Trophoblast cell (in vitro differentiated cells and primary cell): ENCODE measurements at regions not wholly inside any gene's neighbourhood (a gene's known extent, or its start where the extent isn't known, plus 50 kb on each side); places are given as distances from the start of the nearest gene placed in this dataset.

Experiments
- DNase-seq, 2 donors: peaks; one replicate each; pipeline ENCODE4 v3.0.0-alpha.2; 2016
- H2AFZ ChIP-seq: 2 replicates; pipeline ENCODE4 v1.6.1; 2013; ENCODE audit warnings: low read length, moderate library complexity, mild to moderate bottlenecking; ENCODE audit not compliant: insufficient read depth, poor library complexity
- H2AK5ac ChIP-seq: 2 replicates; pipeline ENCODE4 v1.6.1; 2013; ENCODE audit warnings: mild to moderate bottlenecking, low read length
- H2BK120ac ChIP-seq: 2 replicates; pipeline ENCODE4 v1.6.1; 2013; ENCODE audit warnings: low read length, mild to moderate bottlenecking, moderate library complexity; ENCODE audit not compliant: insufficient read depth, poor library complexity
- H2BK12ac ChIP-seq: 2 replicates; pipeline ENCODE4 v1.6.1; 2013; ENCODE audit warnings: mild to moderate bottlenecking, low read length, moderate library complexity
- H2BK5ac ChIP-seq: 2 replicates; pipeline ENCODE4 v1.6.1; 2013; ENCODE audit warnings: low read length, low read depth, moderate library complexity, mild to moderate bottlenecking; ENCODE audit not compliant: poor library complexity
- H3K14ac ChIP-seq: 2 replicates; pipeline ENCODE4 v1.6.1; 2013; ENCODE audit warnings: mild to moderate bottlenecking, low read length
- H3K18ac ChIP-seq: 2 replicates; pipeline ENCODE4 v1.6.1; 2013; ENCODE audit warnings: mild to moderate bottlenecking, low read length
- H3K23ac ChIP-seq: 2 replicates; pipeline ENCODE4 v1.6.1; 2013; ENCODE audit warnings: low read length
- H3K27ac ChIP-seq: 2 replicates; pipeline ENCODE4 v1.5.1; 2013; ENCODE audit warnings: low read depth, mild to moderate bottlenecking, inconsistent platforms, low read length, moderate library complexity
- H3K27me3 ChIP-seq: 2 replicates; pipeline ENCODE4 v1.6.1; 2013; ENCODE audit warnings: inconsistent platforms, mild to moderate bottlenecking, low read length, moderate library complexity; ENCODE audit not compliant: insufficient read depth
- H3K36me3 ChIP-seq, 2 experiments: 1 replicate in 1 of 2; 2 replicates in 1 of 2; pipeline ENCODE4 v1.6.1; 2013; ENCODE audit warnings: low read length in 2 of 2, mild to moderate bottlenecking in 2 of 2, moderate library complexity in 1 of 2; ENCODE audit not compliant: insufficient read depth in 2 of 2, control insufficient read depth in 1 of 2
- H3K4ac ChIP-seq: 2 replicates; pipeline ENCODE4 v1.6.1; 2013; ENCODE audit warnings: low read depth, mild to moderate bottlenecking, low read length, moderate library complexity
- H3K4me1 ChIP-seq, 2 experiments: 1 replicate in 1 of 2; 2 replicates in 1 of 2; pipeline ENCODE4 v1.6.1; 2013; ENCODE audit warnings: low read length in 2 of 2, mild to moderate bottlenecking in 2 of 2, moderate library complexity in 1 of 2; ENCODE audit not compliant: insufficient read depth in 2 of 2, control insufficient read depth in 1 of 2
- H3K4me2 ChIP-seq: 2 replicates; pipeline ENCODE4 v1.6.1; 2013; ENCODE audit warnings: inconsistent platforms, mild to moderate bottlenecking, low read length, moderate library complexity
- H3K4me3 ChIP-seq: 2 replicates; pipeline ENCODE4 v1.5.1; 2013; ENCODE audit warnings: mild to moderate bottlenecking, low read depth, low read length, inconsistent platforms
- H3K79me1 ChIP-seq: one replicate; pipeline ENCODE4 v1.6.1; 2013; ENCODE audit warnings: low read length
- H3K79me2 ChIP-seq: 2 replicates; pipeline ENCODE4 v1.6.1; 2013; ENCODE audit warnings: low read length, mild to moderate bottlenecking; ENCODE audit not compliant: control insufficient read depth, insufficient read depth, poor library complexity
- H3K9ac ChIP-seq: 2 replicates; pipeline ENCODE4 v1.6.1; 2013; ENCODE audit warnings: mild to moderate bottlenecking, low read length
- H3K9me3 ChIP-seq: 2 replicates; pipeline ENCODE4 v1.6.1; 2013; ENCODE audit warnings: low read depth, mild to moderate bottlenecking, control low read depth, inconsistent platforms, low read length; ENCODE audit not compliant: insufficient read depth
- H4K12ac ChIP-seq: 2 replicates; pipeline ENCODE4 v1.6.1; 2013; ENCODE audit warnings: low read depth, mild to moderate bottlenecking, low read length, moderate library complexity
- H4K8ac ChIP-seq: 2 replicates; pipeline ENCODE4 v1.6.1; 2013; ENCODE audit warnings: low read depth, mild to moderate bottlenecking, low read length, moderate library complexity
- H4K91ac ChIP-seq: one replicate; pipeline ENCODE4 v1.6.1; 2013; ENCODE audit warnings: low read depth, mild to moderate bottlenecking, low read length, moderate library complexity
- WGBS: extraction: QIAGEN DNeasy Blood & Tissue Kit; methylation state at CpG from one replicate; pipeline ENCODE4 v1.1.7; 2013; ENCODE audit warnings: missing lambda C conversion rate; ENCODE audit not compliant: insufficient read length, insufficient coverage; ENCODE audit errors: extremely low coverage; 5-methylcytosine and 5-hydroxymethylcytosine counted together

DNA sequence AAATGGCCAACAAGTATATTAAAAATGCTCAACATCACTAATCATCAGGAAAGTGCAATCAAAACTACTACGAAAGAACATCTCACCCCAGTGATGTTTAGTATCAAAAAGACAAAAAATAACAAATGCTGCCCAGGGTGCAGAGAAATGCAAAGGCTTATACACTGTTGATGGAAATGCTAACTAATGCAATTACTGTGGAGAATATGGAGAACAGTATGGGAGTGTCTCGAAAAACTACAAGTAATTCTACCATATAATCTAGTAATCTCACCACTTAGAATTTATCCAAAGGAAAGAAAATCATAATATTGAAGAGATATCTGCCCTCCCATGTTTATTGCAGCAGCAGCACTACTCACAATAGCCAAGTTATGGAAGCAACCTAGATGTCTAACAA lies 246.5 kb upstream of the VLDLR start:
- Histone ChIP-seq H2BK5ac (no peak overlapping the region), H3K27me3 (no peaks in the 10 kb centered on the region), H3K4ac (no peak overlapping the region), H3K9me3 (peaks cover 2% of the 10 kb centered on the region), H2BK12ac (no peak overlapping the region), H3K14ac (no peak overlapping the region), H2AK5ac (no peak overlapping the region), H3K9ac (no peak overlapping the region), H2AFZ (no peak overlapping the region), H3K79me1 (no peaks in the 10 kb centered on the region), H3K4me2 (no peak overlapping the region), H3K4me3 (no peak overlapping the region), H3K23ac (no peak overlapping the region), H4K8ac (no peak overlapping the region), H4K12ac (no peak overlapping the region), H2BK120ac (no peak overlapping the region), H3K27ac (no peak overlapping the region), H3K4me1 (peaks cover 0 to 2% of the 10 kb centered on the region in 2 experiments), H3K36me3 (no peaks in the 10 kb centered on the region), H3K18ac (no peak overlapping the region), H3K79me2 (no peaks in the 10 kb centered on the region), H4K91ac (no peak overlapping the region)
- no CpG with 5 or more reads among the region's 2 CpGs for WGBS
- DNase-seq: no peak

DNA sequence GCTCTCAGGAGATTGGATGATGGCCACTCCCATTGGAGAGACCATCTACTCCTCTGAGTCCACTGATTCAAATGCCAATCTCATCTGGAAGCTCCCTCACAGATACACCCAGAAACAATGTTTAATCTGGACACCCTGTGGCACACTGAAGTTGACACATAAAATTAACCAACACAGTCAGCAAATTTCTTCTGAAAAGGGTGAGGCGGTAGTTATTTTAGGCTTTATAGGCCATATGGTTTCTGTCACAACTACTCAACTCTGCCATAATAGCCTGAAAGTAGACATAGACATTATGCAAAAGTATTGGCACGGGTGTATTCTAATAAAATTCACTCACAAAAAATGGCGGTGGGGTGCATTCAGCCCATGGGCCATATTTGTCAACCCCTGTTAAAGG lies 244.5 kb upstream of the VLDLR start:
- no CpG with 5 or more reads among the region's 3 CpGs for WGBS
- H3K4ac ChIP-seq: no peak overlapping the region
- H3K36me3 ChIP-seq: no peaks in the 10 kb centered on the region
- H3K79me1 ChIP-seq: no peaks in the 10 kb centered on the region
- H2AK5ac ChIP-seq: no peak overlapping the region
- no peak overlapping the region for H3K27ac ChIP-seq
- no peak overlapping the region for H2BK12ac ChIP-seq
- no peak overlapping the region for H4K12ac ChIP-seq
- no peak overlapping the region for H4K8ac ChIP-seq
- H2BK5ac ChIP-seq: no peak overlapping the region
- H3K4me1 ChIP-seq: peaks cover 0 to 2% of the 10 kb centered on the region in 2 experiments
- H3K4me2 ChIP-seq: no peak overlapping the region
- H3K27me3 ChIP-seq: no peaks in the 10 kb centered on the region
- H2BK120ac ChIP-seq: no peak overlapping the region
- no peak for DNase-seq
- H3K14ac ChIP-seq: no peak overlapping the region
- H3K9me3 ChIP-seq: peaks cover 2% of the 10 kb centered on the region
- no peak overlapping the region for H3K23ac ChIP-seq
- H3K4me3 ChIP-seq: no peak overlapping the region
- H2AFZ ChIP-seq: no peak overlapping the region
- H4K91ac ChIP-seq: no peak overlapping the region
- H3K18ac ChIP-seq: no peak overlapping the region
- H3K9ac ChIP-seq: no peak overlapping the region
- H3K79me2 ChIP-seq: no peaks in the 10 kb centered on the region

DNA sequence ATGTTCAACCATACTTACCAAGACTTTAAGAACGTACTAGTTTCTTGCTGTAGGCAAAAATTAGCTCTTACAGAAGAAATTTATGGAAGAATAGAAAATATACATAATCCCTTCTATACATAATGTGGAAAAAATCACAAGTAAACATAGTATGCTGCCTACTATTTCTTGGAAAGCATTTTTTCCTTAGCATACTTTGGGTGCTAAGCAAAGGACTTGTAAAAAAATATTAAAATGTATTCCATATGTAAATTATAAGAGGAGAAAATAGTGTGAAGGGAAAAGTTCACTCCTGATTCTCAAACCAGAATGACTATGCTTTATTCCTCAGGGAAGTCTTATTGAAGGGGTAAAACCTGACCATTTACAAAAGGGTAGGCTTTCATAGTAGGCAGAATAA lies 243.8 kb upstream of the VLDLR start:
- no peak overlapping the region for H3K4me2 ChIP-seq
- no peak overlapping the region for H3K23ac ChIP-seq
- no peak overlapping the region for H3K9ac ChIP-seq
- no peaks in the 10 kb centered on the region for H3K27me3 ChIP-seq
- no peak overlapping the region for H3K14ac ChIP-seq
- H3K79me1 ChIP-seq: no peaks in the 10 kb centered on the region
- H2BK5ac ChIP-seq: no peak overlapping the region
- H2BK12ac ChIP-seq: no peak overlapping the region
- peaks cover 0 to 2% of the 10 kb centered on the region in 2 experiments for H3K4me1 ChIP-seq
- H3K27ac ChIP-seq: no peak overlapping the region
- H4K8ac ChIP-seq: no peak overlapping the region
- H2AFZ ChIP-seq: no peak overlapping the region
- H3K9me3 ChIP-seq: peaks cover 2% of the 10 kb centered on the region
- H4K12ac ChIP-seq: no peak overlapping the region
- no peak overlapping the region for H3K18ac ChIP-seq
- no peaks in the 10 kb centered on the region for H3K79me2 ChIP-seq
- no peak overlapping the region for H2BK120ac ChIP-seq
- H3K36me3 ChIP-seq: no peaks in the 10 kb centered on the region
- no peak overlapping the region for H2AK5ac ChIP-seq
- H3K4ac ChIP-seq: no peak overlapping the region
- H3K4me3 ChIP-seq: no peak overlapping the region
- no peak overlapping the region for H4K91ac ChIP-seq
- no CpG with 5 or more reads among the region's 1 CpG for WGBS
- DNase-seq: no peak

DNA sequence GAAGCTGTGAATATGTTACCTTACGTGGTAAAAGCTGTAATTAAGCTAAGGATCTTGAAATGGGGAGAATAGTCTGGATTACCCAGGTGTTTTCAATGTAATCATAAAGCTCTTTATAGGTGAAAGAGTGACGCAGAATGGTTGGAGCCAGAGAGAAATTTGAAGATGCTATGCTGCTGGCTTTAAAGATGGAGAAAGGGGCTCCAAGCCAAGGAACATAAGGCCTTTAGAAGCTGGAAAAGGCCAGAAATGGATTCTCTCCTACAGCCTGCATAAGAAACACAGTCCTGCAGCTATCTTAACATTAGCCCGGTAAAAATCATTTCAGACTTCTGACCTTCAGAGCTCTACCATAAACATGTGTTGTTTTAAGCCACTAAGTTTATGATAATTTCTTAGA lies 243.3 kb upstream of the VLDLR start:
- H3K18ac ChIP-seq: no peak overlapping the region
- H3K36me3 ChIP-seq: no peaks in the 10 kb centered on the region
- no peak overlapping the region for H3K14ac ChIP-seq
- no peak overlapping the region for H2AK5ac ChIP-seq
- DNase-seq: no peak
- no peak overlapping the region for H3K4ac ChIP-seq
- H2BK5ac ChIP-seq: no peak overlapping the region
- peaks cover 2% of the 10 kb centered on the region for H3K9me3 ChIP-seq
- H3K4me1 ChIP-seq: peaks cover 0 to 2% of the 10 kb centered on the region in 2 experiments
- no peak overlapping the region for H3K27ac ChIP-seq
- H4K8ac ChIP-seq: no peak overlapping the region
- no peaks in the 10 kb centered on the region for H3K79me2 ChIP-seq
- H2BK120ac ChIP-seq: no peak overlapping the region
- no peak overlapping the region for H3K4me3 ChIP-seq
- no peaks in the 10 kb centered on the region for H3K79me1 ChIP-seq
- no peak overlapping the region for H3K23ac ChIP-seq
- no peak overlapping the region for H2AFZ ChIP-seq
- no peak overlapping the region for H3K4me2 ChIP-seq
- WGBS: no CpG with 5 or more reads among the region's 3 CpGs
- H4K12ac ChIP-seq: no peak overlapping the region
- H3K27me3 ChIP-seq: no peaks in the 10 kb centered on the region
- H3K9ac ChIP-seq: no peak overlapping the region
- H2BK12ac ChIP-seq: no peak overlapping the region
- no peak overlapping the region for H4K91ac ChIP-seq
